ENCODE measurements at regions not wholly inside any gene's neighbourhood (a gene's known extent, or its start where the extent isn't known, plus 50 kb on each side); places are given as distances from the start of the nearest gene placed in this dataset.
"Not testable (repeated sequence)": the region's sequence is repeated elsewhere in the genome, so short reads cannot be mapped to it uniquely, and the experiment has no call there.

GRCh38 chr2:175414191-175414881 is 232.8 kb upstream of the ATP5MC3 start:
- H3K27me3 Mint-ChIP-seq, result no peaks in the 10 kb centered on the region
- no peaks in the 10 kb centered on the region for H3K4me1 Mint-ChIP-seq
- intact Hi-C loops (cut with micrococcal nuclease), result no loop called here
- DNase-seq (no peak), ATAC-seq (ENCODE audit: low read depth) (no peak)
- no peak overlapping the region for H3K27ac Mint-ChIP-seq
- H3K36me3 Mint-ChIP-seq (ENCODE audit: low read depth), result no peaks in the 10 kb centered on the region
- TF ChIP-seq CTCF (IDR thresholded peaks at IDR 0.05), result no peak
- ChIA-PET CTCF (interaction anchor here (0.6 kb wide), 1 partner anchor 17 kb away, joined by 3 read pairs; no protein-coding TSS in a partner anchor), POLR2A (no interaction called here)
- no peak overlapping the region for H3K4me3 Mint-ChIP-seq
- no peaks in the 10 kb centered on the region for H3K9me3 Mint-ChIP-seq

GRCh38 chr2:175410941-175411340 is 229.4 kb upstream of the ATP5MC3 start:
- H3K4me3 Mint-ChIP-seq; H3K36me3 Mint-ChIP-seq (ENCODE audit: low read depth); DNase-seq; H3K27me3 Mint-ChIP-seq; H3K4me1 Mint-ChIP-seq; ATAC-seq (ENCODE audit: low read depth); CTCF ChIA-PET; POLR2A ChIA-PET; intact Hi-C loops (cut with micrococcal nuclease); H3K9me3 Mint-ChIP-seq; H3K27ac Mint-ChIP-seq: not testable (repeated sequence)

- POLR2A ChIA-PET, result no interaction called here
- no peaks in the 10 kb centered on the region for H3K27me3 Mint-ChIP-seq
- H3K27ac Mint-ChIP-seq, result no peak overlapping the region
- no peak overlapping the region for H3K4me3 Mint-ChIP-seq
- no peaks in the 10 kb centered on the region for H3K4me1 Mint-ChIP-seq
- intact Hi-C loops (cut with micrococcal nuclease), result no loop called here
- ATAC-seq (ENCODE audit: low read depth) (no peak), DNase-seq (no peak)
- TF ChIP-seq CTCF (IDR thresholded peaks at IDR 0.05), result no peak
- no peaks in the 10 kb centered on the region for H3K9me3 Mint-ChIP-seq
- CTCF ChIA-PET, result no interaction called here
- H3K36me3 Mint-ChIP-seq (ENCODE audit: low read depth), result no peaks in the 10 kb centered on the region
These were observed 223.3 kb upstream of the ATP5MC3 start for GRCh38 chr2:175404839-175405238.

GRCh38 chr2:175403599-175404221 is 222.2 kb upstream of the ATP5MC3 start:
- intact Hi-C loops (cut with micrococcal nuclease), result no loop called here
- ATAC-seq (ENCODE audit: low read depth) (no peak), DNase-seq (no peak)
- no peaks in the 10 kb centered on the region for H3K27me3 Mint-ChIP-seq
- H3K9me3 Mint-ChIP-seq, result no peaks in the 10 kb centered on the region
- H3K36me3 Mint-ChIP-seq (ENCODE audit: low read depth), result no peaks in the 10 kb centered on the region
- H3K4me3 Mint-ChIP-seq, result no peak overlapping the region
- no peaks in the 10 kb centered on the region for H3K4me1 Mint-ChIP-seq
- no peak for TF ChIP-seq CTCF (IDR thresholded peaks at IDR 0.05)
- no peak overlapping the region for H3K27ac Mint-ChIP-seq
- POLR2A ChIA-PET, result no interaction called here
- CTCF ChIA-PET, result no interaction called here

- ATAC-seq (ENCODE audit: low read depth), result no peak
- Mint-ChIP-seq H3K9me3 (no peaks in the 10 kb centered on the region), H3K4me3 (no peak overlapping the region), H3K27me3 (no peaks in the 10 kb centered on the region), H3K36me3 (ENCODE audit: low read depth) (no peaks in the 10 kb centered on the region), H3K27ac (no peak overlapping the region), H3K4me1 (no peaks in the 10 kb centered on the region)
- ChIA-PET CTCF (no interaction called here), POLR2A (no interaction called here)
- no peak for TF ChIP-seq CTCF (IDR thresholded peaks at IDR 0.05)
- intact Hi-C loops (cut with micrococcal nuclease), result no loop called here
- DNase-seq, result no peak
These were observed 221.1 kb upstream of the ATP5MC3 start for GRCh38 chr2:175402571-175402970.

Measured in activated B cell treated with CpG ODN at 0.5 μM for 24 hours (primary cell).